Limb (tissue), 2 donors: ENCODE measurements at regions not wholly inside any gene's neighbourhood (a gene's known extent, or its start where the extent isn't known, plus 50 kb on each side); places are given as distances from the start of the nearest gene placed in this dataset.
"Not testable (repeated sequence)": the region's sequence is repeated elsewhere in the genome, so short reads cannot be mapped to it uniquely, and the experiment has no call there.

Source experiments
- DNase-seq, 2 donors: peaks; one replicate each; pipeline ENCODE4 v3.0.0-alpha.2; 2016; ENCODE audit errors: extremely low spot score in 2 of 2

DNA sequence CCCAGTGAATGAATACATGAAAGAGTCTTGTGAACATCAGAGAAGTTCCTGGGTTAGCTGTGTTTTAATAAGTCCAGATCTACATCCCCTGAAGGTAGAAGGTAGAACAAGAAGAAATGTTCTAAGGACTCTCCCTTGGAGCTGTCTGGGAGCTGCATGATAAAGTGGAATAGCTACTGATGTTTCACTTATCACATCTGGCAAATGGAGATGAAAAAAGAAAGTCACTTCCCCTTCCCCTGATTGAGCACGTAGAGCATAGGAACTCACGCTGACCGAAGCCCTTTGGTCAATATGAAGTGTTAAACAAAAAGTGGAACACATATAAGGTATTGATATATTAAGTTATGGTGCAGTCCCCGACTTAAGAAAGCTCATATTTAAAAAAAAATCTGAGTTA lies 53.2 kb upstream of the PARP1 start:
- no peak for DNase-seq

DNA sequence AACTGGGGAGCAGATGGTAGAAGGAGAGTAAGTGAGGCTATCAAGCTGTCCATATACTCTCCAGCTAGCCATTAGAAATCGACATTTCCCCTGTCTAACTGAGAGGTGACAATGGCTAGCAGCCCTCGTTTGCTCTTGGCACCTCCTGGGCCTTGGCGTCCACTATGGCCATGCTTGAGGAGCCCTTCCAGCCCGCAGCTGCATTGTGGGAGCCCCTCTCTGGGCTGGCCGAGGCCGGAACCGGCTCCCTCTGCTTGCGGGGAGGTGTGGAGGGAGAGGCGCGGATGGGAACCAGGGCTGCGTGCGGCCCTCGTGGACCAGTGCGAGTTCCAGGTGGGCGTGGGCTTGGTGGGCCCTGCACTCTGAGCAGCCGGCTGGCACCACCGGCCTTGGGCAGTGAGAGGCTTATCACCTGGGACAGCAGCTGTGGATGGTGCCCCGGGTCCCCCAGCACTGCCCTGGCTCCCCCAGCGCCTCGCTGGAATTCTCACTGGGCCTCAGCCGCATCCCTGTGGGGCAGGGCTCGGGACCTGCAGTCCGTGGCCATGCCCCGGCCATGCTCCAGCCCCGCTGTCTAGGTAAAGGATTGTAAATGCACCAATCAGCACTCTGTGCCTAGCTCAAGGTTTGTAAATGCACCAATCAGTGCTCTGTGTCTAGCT lies 56.2 kb upstream of the PARP1 start:
- no peak for DNase-seq

DNA sequence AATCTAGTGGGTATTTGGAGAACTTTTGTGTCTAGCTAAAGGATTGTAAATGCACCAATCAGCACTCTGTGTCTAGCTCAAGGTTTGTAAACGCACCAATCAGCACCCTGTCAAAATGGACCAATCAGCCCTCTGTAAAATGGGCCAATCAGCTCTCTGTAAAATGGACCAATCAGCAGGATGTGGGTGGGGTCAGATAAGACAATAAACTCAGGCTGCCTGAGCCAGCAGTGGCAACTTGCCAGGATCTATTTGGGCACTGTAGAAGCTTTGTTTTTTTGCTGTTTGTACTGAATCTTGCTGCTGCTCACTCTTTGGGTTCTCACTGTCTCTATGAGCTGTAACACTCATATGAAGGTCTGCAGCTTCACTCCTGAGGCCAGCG lies 56.7 kb upstream of the PARP1 start:
- DNase-seq, result not testable (repeated sequence)

DNA sequence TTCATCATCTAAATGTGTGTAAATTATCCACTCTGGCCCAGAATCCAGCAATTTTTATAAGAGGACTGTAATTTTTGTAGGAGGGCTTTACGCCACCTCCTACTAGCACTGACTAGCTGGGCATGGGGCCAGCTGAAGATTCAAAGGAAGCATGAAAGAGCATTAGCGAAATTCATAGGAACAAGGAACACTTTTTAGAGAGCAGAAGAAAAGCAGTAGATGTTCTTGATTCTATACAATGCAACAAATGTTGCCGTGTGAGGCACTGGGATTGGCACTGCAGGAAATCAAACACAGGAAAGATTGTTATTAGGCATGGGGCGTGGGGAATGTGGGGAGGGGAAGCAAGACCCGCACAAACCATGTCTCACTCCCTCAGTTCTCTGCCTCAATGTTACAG lies 58.4 kb upstream of the PARP1 start:
- no peak for DNase-seq

DNA sequence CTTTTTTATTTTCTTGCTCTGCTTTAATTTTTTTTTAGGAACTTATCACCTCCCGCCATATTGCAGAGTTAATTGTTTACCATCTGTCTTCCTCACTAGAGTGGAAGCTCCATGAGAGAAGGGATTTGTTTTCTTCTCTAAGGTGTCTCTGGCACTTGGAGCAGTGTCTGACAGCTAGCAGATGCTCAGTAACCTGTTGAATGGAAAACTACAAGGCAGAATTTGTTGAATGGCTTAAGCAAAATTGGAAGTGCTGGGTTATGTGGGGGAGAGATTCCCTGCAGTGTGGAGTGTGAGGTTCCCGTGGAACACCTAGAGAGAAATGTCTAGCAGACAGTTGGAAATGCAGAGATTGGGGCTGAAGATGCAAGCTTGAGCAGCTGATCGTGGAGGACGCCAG lies 59.5 kb upstream of the PARP1 start:
- DNase-seq, result no peak

DNA sequence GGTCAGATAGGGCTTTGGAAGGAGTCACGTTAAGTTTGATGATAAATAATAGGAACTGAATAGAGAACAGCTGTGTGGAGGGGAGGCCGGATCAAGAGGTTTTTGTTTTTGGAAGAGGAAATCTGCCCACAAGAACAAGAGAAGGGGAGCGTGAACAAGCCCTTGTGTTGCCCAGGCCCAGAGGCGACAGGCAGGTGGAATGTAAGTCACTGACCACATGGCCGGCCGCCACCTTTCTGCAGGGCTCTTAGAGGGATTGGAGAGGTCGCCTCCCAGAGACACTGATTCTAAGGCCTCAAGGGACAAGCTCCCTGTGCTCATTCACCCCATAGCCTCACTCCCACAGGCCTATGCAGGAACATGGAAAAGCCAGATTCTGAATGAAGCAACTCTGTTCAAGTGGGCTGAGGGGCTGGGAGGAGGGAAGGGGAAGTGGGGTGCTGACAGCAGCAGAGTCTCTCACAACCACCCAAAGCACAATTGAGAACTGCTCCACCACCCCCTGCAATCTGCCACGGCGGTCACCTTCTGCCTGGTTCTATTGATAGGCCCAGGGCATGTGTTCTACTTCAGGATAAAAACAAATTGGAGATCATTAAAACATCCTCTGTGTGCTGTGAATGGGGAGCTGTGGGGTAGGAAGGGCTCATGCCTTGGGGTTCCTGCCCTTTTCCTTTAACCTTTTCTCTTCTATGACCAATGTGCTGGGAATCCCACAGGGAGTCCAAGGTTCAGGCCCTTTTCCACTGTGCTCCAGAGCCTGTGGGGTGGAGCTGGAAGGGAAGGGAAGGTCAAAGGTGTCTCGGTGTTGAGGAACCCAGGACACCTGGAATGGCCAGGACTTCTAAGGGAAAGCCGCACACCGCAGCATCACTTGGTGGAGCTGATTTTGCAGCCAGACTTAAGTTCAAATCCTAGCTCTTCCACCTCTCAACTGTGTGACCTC lies 63.3 kb upstream of the PARP1 start:
- DNase-seq, result no peak

DNA sequence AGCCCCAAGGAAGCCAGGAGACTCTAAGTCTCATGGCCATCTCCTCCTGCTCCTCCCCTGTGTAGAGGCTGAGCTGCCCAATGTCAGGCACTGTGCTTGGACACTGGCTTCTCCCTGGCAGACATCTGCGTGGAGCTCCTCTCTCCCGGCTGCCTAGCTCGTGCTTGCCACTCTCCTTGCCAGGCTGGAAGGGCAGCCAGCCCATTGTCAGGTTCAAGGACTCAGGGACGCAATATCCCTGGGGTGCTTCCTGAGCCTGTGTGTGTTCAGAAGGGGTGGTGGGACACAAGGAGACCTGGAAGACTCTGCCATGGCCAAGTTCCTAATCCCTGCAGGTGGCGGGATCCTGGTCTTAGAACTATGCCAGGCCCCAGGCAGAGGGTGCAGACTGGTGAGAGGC lies 65.4 kb upstream of the PARP1 start:
- no peak for DNase-seq

DNA sequence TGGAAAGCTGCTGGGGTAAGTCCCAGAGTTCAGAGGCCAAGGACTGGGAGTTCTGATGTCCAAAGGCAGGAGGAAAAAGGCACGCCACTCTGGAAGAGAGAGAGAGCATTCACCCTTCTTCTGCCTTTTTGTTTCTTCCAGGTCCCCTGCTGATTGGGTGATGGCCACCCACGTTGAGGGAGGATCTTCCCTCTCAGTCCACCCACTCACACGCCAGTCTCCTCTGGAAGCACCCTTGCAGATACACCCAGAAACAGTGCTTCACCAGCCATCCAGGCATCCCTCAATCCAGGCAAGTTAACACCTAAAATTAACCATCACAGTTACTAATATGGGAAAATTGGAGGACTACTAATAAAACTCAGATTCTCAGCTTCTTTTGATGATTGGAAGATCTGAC lies 66.1 kb upstream of the PARP1 start:
- no peak for DNase-seq

DNA sequence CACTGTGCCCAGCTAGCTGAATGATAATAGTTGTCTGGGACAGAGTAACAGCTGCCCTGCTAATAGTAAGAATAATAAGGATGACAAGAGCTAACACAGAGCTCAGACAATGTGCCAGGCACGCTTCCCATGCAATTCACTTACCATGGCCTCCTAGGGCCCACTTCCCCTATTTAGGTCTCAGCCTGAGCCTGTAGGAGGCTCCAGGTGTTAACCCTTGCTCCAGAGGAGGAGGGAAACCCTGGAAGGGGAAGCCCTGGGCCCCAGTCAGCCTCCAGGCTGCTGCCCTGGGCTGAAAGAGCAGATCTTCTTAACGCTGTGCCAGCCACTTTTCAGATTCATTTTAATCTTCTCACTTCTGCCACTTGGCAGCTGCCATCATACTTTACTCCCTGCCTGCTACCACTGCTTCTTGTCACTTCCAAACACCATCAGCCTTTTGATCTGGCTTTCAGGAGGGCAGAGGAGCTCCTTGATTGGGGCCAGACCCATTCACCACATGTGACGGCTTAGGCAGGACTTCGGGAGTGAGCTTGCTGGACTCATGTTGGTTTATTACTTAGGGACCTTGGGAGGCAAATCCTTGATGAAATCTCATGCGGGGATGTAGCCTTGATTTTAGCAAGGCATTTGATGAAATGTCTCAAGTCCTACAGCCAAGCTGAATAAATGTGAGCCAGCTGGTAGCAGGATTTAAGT lies 66.7 kb upstream of the PARP1 start:
- no peak for DNase-seq

DNA sequence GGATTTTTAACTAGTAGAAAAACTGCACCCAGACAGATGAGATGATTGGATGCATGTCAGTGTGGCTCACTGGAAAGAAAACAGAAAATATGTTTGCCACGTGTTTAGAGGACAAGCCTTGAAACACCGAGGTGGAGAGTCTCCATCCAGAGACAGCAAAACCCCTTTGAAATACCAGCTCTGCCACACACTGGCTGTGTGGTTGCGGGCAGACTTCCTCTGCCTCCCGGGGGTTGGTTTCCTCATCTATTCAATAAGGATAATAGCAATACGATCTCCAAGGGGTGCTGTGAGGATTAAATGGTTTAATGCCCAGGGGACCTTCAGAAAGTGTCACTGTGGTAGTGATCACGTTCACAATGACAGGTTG lies 67.2 kb upstream of the PARP1 start:
- DNase-seq, result no peak

DNA sequence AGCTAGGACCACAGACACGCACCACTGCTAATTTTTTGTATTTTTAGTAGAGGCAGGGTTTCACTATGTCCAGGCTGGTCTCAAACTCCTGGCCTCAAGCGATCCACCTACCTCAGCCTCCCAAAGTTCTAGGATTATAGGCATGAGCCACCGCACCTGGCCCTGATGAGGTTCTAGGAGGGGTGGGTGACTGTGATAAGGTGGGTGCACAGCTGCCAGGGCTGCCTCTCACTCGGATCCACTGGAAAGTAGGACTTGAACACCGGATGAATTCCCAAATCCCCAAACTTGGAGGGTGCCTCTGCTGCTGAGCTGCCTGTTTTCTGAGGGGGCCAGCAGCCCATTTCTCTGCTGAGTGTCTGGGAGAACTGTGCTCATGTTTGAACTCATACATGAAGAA lies 68.2 kb upstream of the PARP1 start:
- no peak for DNase-seq

DNA sequence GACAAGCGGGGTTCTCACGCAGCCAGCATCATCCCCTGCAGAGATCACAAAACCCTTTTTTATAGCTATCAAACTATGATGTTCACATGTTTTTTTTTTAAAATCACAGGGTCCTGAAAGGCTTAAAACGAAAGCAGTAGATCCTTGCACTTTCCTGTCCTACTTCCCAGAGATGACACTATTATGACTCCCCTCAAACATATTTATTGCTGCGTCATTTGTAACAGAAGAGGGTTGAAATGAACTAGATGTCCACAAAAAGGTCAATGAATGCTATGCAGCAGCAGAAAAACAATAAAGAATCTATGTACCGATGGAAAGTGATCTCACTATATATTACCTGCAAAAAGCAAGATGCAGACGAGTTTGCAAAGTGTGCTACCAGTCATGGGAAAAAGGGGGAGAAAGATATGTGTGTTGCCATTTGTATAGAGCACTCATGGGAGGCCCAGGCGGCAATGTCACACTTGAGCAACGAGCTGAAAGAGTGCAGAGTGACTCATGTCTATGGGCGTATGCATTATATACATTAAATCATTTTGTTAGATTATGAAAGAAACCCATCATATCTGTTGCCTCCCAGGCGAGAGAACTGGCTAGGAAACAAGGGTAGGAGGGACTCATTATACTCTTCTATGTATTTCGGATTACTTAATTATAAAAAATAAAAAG lies 68.9 kb upstream of the PARP1 start:
- no peak for DNase-seq

DNA sequence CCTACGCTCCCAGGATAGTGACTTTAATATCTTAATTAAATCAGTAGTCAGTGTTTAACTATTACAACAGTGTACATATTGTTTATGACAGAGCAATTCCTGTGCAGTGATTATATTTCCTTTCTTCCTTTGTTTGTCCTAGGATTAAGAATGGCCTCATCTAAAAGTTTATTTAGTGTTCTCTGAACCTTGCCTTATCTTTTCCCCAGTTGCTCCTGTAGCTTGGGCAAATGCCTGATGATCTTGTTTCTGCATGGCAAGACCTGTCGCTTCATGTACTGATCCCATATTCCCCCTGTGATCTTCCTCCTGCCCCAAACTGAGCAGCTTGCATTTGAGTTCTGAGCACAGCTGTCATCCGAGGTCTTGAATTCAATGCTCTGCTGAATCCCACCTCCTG lies 69.1 kb upstream of the STUM start:
- no peak for DNase-seq

DNA sequence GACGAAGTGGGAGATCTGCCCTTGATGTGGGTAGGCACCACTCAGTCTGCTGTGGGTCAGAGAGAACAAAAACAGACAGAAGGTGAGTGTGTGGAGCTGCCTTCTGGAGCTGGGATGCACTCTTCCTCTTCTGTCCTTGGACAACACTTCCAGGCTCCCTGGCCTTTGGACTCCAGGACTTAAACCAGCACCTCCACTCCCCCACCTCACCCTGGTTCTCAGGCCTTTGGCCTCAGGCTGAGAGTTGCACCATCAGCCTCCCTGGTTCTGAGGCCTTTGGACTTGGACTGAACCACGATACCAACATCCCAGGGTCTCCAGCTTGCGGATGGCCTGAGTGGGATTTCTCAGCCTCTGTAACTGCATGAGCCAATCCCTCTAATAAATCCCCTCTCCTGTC lies 68.1 kb upstream of the STUM start:
- DNase-seq, result no peak

DNA sequence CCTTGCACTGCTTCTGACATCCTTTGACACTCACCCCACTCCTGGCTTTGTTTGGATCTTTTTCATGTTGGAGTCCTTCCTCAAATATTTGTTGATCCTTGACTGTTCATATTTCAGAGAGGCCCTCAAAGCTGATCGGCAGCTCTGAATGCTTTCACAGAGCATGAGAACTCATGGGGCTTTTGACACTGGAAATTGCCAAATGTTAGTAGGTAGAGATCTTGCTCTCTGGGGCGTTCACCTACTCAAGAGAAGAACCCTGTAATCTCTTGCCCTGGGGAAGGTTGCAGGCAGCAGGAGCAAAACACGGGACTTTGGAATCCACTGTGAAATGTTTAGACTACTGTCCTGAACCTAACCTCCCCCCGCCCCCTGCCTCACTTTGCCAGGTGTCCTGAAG lies 67.4 kb upstream of the STUM start:
- no peak for DNase-seq

DNA sequence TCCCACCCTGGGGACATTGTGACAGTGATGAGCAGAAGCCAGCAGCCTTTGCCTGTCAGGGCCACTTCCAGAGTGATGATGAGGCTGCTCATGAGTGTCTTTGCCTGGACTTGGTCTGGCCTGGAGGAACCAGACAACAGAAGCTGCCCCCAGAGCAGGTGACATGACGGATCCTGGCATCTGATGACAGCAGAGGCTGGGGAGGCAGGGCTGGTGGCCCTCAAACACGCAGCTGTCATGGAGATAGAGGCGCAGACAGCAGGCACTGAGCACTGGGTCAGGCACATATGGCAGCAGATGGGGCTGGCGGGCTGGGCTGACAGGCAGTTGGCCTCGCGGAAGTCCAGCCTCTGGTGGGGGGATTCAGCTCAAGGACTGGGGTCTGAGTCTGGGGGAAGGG lies 66.4 kb upstream of the STUM start:
- DNase-seq, result no peak

DNA sequence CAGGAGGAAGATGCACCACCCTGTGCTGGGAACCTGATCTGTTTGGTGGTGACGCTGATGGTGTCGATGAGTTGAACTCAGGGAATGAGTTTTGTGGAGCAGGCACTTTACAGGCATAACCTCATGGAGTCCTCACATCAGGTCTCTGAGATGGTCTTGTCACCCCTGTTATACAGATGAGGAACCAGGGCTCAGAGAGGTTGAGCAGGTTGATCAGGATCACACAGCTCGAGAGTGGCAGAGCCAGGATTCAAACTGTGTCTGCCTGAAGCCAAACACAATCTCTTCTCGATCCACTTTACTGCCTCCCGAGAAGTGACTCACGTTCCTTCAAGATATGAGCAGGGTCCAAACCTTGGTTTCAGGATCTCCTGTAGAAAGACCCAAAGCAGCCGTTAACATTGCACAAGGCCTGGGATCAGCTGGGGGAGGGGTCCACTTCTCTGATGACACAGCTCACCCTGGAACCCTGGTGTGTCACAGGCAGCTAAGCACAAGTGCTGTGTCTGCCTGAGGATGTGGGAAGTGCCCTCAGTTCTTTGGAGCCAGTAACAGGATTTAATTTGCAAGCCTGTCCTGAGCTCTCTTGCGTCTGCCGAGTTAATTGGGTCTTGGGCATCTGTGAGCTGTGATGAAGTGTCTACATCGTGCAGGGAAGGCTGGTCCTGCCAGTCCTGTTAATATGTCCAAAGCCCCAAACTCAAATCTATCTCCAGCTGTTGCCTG lies 65.4 kb upstream of the STUM start:
- DNase-seq, result no peak

DNA sequence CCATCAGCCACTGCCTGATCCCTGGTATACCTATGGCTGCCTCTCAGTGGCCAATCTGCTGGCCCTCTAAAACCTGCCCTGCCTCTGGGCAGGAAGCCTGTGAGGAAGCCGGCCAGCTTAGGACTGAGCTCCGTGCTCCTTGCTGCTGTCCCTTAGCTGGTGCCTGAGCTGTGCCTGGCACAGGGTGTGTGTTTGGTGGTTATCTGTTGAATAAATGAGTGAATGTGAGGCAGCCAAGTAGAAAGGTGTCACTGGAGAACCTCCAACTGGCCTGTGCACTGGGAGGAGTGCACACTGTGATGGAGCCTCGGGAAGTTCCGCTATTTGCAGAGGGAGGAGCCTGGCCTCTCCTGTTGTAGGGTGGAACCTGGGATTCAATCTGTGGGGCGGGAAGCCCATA lies 63.4 kb upstream of the STUM start:
- DNase-seq, result no peak

DNA sequence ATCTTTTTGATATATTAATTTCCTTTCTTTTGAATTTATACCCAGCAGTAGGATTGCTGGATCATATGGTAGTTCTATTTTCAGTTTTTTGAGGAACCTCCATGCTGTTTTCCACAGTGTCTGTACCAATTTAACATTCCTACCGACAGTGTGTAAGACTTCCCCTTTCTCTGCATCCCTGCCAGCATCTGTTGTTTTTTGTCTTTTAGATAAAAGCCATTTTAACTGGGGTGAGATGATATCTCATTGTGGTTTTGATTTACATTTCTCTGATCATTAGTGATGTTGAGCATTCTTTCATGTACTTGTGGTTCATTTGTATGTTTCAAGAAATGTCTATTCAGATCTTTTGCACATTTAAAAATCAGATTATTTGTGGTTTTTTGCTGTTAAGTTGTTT lies 62.4 kb upstream of the STUM start:
- DNase-seq, result no peak

DNA sequence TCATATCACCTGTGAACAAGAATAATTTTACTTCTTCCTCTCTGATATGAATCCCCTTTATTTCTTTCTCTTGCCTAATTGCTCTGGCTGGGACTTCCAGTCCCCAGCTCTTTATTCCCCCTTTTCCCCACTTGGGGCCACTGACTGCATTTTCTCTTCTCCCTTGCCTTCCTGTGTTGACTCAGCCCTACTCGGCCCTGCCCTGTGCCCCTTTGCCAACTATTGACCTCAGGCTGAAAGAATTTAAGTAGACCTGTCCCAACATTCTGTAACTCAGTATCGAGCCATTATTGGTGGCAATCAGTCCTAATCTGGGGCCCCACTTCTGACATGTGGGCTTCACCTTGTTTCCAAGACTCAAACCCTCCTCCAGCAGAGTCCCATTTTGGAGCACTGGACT lies 60.6 kb upstream of the STUM start:
- DNase-seq, result no peak

DNA sequence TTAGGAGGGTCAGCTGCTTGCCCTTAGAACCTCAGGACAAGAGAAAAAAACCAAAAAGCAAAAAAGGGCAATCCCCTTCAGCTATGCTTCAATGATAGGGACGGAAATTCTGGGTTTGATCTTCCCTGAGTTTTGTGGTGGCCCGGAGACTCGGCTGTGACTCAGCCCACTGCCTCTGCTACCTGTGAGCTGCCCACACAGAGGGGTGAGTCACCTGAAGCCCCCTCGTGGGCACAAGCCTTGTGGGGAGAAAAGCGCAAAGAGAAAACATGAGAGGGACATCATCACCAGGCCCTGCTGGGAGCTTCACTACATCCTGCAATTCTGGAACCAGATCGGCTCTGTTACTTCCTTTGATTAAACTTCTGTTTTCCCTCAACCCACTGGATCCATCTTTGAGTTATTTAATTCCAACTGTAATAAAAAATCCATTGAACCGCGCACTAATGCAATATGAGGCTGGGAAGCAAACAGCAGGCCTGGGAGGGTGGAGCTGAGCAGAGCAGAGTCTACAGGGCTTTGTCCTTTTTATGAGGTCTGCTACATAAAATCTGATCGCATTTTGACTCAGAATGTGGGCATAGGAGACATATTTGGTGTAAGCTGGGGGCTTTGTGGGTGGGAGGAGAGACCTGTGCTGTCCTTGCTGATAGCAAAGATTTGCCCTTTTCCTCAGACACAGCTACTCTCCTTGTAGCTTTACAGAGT lies 58.7 kb upstream of the STUM start:
- DNase-seq, result no peak
